Loucy (cell line): ENCODE measurements at regions not wholly inside any gene's neighbourhood (a gene's known extent, or its start where the extent isn't known, plus 50 kb on each side); places are given as distances from the start of the nearest gene placed in this dataset.

Source experiments
- EZH2phosphoT487 ChIP-seq: fragments of 200-600 bp; IDR thresholded peaks from 2 replicates; pipeline ENCODE4 v1.6.1; 2018; ENCODE audit warnings: antibody characterized with exemption, mild to moderate bottlenecking, moderate library complexity, borderline replicate concordance
- TF ChIP-seq, protein P1 (sequence below): fragments of 200-600 bp; sonication (generic); conservative IDR thresholded peaks from 2 replicates; pipeline ENCODE4 v1.5.1; 2014; ENCODE audit warnings: mild to moderate bottlenecking, antibody characterized with exemption, low read length

DNA sequence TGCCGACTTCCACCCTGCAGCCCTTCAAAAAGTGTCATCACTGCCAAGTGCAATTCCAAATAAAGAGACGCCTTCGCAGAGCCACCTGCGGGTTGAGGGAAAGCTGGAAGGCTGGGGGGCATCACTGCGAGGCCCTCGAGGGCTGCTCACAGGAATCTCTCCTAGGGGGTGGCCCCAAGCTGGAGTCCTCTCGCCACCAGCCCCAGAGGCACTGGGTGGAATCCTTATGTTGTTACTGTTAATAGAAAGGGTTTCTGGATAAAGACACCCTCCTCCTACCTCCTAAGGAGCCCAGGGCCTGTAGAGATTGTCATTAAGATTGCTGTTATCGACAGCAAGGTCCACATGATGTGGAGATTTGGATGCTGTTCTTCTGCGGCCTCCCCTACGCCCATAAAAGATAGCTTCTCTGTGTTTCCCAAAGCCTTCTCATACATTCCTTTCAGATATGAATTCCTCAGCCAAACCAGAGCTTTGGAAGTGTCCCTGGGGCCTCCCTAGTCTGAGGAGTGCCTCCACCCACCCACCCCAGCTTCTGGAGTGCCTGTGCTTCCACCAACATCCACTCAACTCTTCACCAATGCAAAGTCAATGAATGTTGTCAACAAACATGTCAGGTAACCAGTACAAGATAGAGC, 512.7 kb downstream of the SHQ1 start:
- TF ChIP-seq, protein P1, sequence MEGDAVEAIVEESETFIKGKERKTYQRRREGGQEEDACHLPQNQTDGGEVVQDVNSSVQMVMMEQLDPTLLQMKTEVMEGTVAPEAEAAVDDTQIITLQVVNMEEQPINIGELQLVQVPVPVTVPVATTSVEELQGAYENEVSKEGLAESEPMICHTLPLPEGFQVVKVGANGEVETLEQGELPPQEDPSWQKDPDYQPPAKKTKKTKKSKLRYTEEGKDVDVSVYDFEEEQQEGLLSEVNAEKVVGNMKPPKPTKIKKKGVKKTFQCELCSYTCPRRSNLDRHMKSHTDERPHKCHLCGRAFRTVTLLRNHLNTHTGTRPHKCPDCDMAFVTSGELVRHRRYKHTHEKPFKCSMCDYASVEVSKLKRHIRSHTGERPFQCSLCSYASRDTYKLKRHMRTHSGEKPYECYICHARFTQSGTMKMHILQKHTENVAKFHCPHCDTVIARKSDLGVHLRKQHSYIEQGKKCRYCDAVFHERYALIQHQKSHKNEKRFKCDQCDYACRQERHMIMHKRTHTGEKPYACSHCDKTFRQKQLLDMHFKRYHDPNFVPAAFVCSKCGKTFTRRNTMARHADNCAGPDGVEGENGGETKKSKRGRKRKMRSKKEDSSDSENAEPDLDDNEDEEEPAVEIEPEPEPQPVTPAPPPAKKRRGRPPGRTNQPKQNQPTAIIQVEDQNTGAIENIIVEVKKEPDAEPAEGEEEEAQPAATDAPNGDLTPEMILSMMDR, result no peak
- TF ChIP-seq EZH2phosphoT487, result no peak
